ENCODE measurements at regions not wholly inside any gene's neighbourhood (a gene's known extent, or its start where the extent isn't known, plus 50 kb on each side); places are given as distances from the start of the nearest gene placed in this dataset.

GRCh38 chr10:59585046-59585700 is 124.5 kb downstream of the SLC16A9 start:
- no peaks in the 10 kb centered on the region for H3K36me3 ChIP-seq (ENCODE audit: control insufficient read depth in 2 of 3, insufficient read depth in 3 of 3, low read length in 3 of 3)
- no peak for DNase-seq
- no peak for ATAC-seq
- no peak overlapping the region for H3K4me3 ChIP-seq (ENCODE audit: low read length)
- H3K9me3 ChIP-seq (ENCODE audit: control insufficient read depth in 2 of 3, low read length in 3 of 3), result no peaks in the 10 kb centered on the region
- H3K27me3 Mint-ChIP-seq, result peaks cover 3 to 19% (median 5%) of the 10 kb centered on the region in 5 donors
- CTCF ChIA-PET, result interaction anchor here (1.2 kb wide), 1 partner anchor 38 kb away, joined by 3 read pairs; no protein-coding TSS in a partner anchor
- H3K27ac ChIP-seq (ENCODE audit: low read depth, low read length), result no peak overlapping the region
- no peaks in the 10 kb centered on the region for H3K4me1 ChIP-seq (ENCODE audit: control insufficient read depth in 2 of 2, insufficient read depth in 2 of 2, low read length in 2 of 2)
- intact Hi-C loops (cut with micrococcal nuclease), result no loop called here
- H3K4me1 Mint-ChIP-seq, result no peaks in the 10 kb centered on the region
- H3K9me3 Mint-ChIP-seq, result peaks cover 0 to 4% (median 0%) of the 10 kb centered on the region in 11 donors
- H3K27me3 ChIP-seq (ENCODE audit: control insufficient read depth in 2 of 2, insufficient read depth in 2 of 2, low read length in 2 of 2), result no peaks in the 10 kb centered on the region
- H3K27ac Mint-ChIP-seq, result no peak overlapping the region
- no peak overlapping the region for H3K4me3 Mint-ChIP-seq
- POLR2A ChIA-PET, result no interaction called here
- no peaks in the 10 kb centered on the region for H3K36me3 Mint-ChIP-seq

GRCh38 chr10:59582780-59583179 is 126.9 kb downstream of the SLC16A9 start:
- Histone ChIP-seq H3K9me3 (ENCODE audit: control insufficient read depth in 2 of 3, low read length in 3 of 3) (no peaks in the 10 kb centered on the region), H3K4me3 (ENCODE audit: low read length) (no peak overlapping the region), H3K4me1 (ENCODE audit: control insufficient read depth in 2 of 2, insufficient read depth in 2 of 2, low read length in 2 of 2) (no peaks in the 10 kb centered on the region), H3K36me3 (ENCODE audit: control insufficient read depth in 2 of 3, insufficient read depth in 3 of 3, low read length in 3 of 3) (no peaks in the 10 kb centered on the region), H3K27ac (ENCODE audit: low read depth, low read length) (no peak overlapping the region), H3K27me3 (ENCODE audit: control insufficient read depth in 2 of 2, insufficient read depth in 2 of 2, low read length in 2 of 2) (no peaks in the 10 kb centered on the region)
- Mint-ChIP-seq H3K27me3 (peaks cover 3 to 23% (median 8%) of the 10 kb centered on the region in 5 donors), H3K36me3 (no peaks in the 10 kb centered on the region), H3K27ac (no peak overlapping the region), H3K4me3 (no peak overlapping the region), H3K4me1 (no peaks in the 10 kb centered on the region), H3K9me3 (peaks cover 0 to 2% (median 0%) of the 10 kb centered on the region in 11 donors)
- CTCF ChIA-PET, result no interaction called here
- DNase-seq (no peak), ATAC-seq (no peak)
- POLR2A ChIA-PET, result no interaction called here
- intact Hi-C loops (cut with micrococcal nuclease), result no loop called here

DNA sequence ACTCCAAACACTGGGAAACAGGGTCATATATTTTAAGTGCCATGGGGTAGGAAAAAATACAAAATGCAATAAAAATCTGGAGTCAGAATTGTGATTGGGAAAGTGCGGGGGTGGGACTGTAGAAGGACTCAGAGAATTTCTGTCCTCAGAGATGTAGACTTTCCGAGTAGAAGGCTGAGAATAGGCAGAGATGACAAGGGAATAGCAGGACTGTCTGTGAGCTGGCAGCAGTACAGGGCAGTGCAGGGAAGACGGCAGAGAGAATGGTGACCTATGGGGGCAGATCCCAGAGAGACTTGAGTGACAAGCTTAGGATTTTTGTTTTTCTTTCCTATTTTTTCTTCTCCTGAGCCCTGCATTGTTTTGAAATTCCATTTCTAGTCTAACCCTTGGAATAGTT is 127.6 kb downstream of the SLC16A9 start:
- CTCF ChIA-PET, result no interaction called here
- Mint-ChIP-seq H3K27me3 (peaks cover 3 to 23% (median 9%) of the 10 kb centered on the region in 5 donors), H3K9me3 (peaks cover 0 to 1% (median 0%) of the 10 kb centered on the region in 11 donors), H3K27ac (no peak overlapping the region), H3K4me1 (peaks cover 0 to 2% (median 0%) of the 10 kb centered on the region in 7 donors), H3K36me3 (no peaks in the 10 kb centered on the region), H3K4me3 (no peak overlapping the region)
- DNase-seq (no peak), ATAC-seq (no peak)
- Histone ChIP-seq H3K27ac (ENCODE audit: low read depth, low read length) (no peak overlapping the region), H3K4me1 (ENCODE audit: control insufficient read depth in 2 of 2, insufficient read depth in 2 of 2, low read length in 2 of 2) (no peaks in the 10 kb centered on the region), H3K27me3 (ENCODE audit: control insufficient read depth in 2 of 2, insufficient read depth in 2 of 2, low read length in 2 of 2) (no peaks in the 10 kb centered on the region), H3K4me3 (ENCODE audit: low read length) (no peak overlapping the region), H3K36me3 (ENCODE audit: control insufficient read depth in 2 of 3, insufficient read depth in 3 of 3, low read length in 3 of 3) (no peaks in the 10 kb centered on the region), H3K9me3 (ENCODE audit: control insufficient read depth in 2 of 3, low read length in 3 of 3) (no peaks in the 10 kb centered on the region)
- POLR2A ChIA-PET, result no interaction called here
- intact Hi-C loops (cut with micrococcal nuclease), result no loop called here

GRCh38 chr10:59580026-59580863 is 129.4 kb downstream of the SLC16A9 start:
- intact Hi-C loops (cut with micrococcal nuclease), result no loop called here
- ChIA-PET CTCF (no interaction called here), POLR2A (no interaction called here)
- H3K36me3 Mint-ChIP-seq, result no peaks in the 10 kb centered on the region
- ATAC-seq (no peak), DNase-seq (no peak)
- Histone ChIP-seq H3K4me3 (ENCODE audit: low read length) (no peak overlapping the region), H3K27me3 (ENCODE audit: control insufficient read depth in 2 of 2, insufficient read depth in 2 of 2, low read length in 2 of 2) (no peaks in the 10 kb centered on the region), H3K27ac (ENCODE audit: low read depth, low read length) (no peak overlapping the region), H3K4me1 (ENCODE audit: control insufficient read depth in 2 of 2, insufficient read depth in 2 of 2, low read length in 2 of 2) (no peaks in the 10 kb centered on the region), H3K9me3 (ENCODE audit: control insufficient read depth in 2 of 3, low read length in 3 of 3) (no peaks in the 10 kb centered on the region), H3K36me3 (ENCODE audit: control insufficient read depth in 2 of 3, insufficient read depth in 3 of 3, low read length in 3 of 3) (no peaks in the 10 kb centered on the region)
- H3K27me3 Mint-ChIP-seq, result peaks cover 0 to 23% (median 12%) of the 10 kb centered on the region in 5 donors
- H3K4me3 Mint-ChIP-seq, result no peak overlapping the region
- H3K9me3 Mint-ChIP-seq, result peaks cover 0 to 1% (median 0%) of the 10 kb centered on the region in 11 donors
- H3K4me1 Mint-ChIP-seq, result peaks cover 0 to 2% (median 0%) of the 10 kb centered on the region in 7 donors
- no peak overlapping the region for H3K27ac Mint-ChIP-seq

GRCh38 chr10:59578741-59579140 is 130.9 kb downstream of the SLC16A9 start:
- Histone ChIP-seq H3K4me3 (ENCODE audit: low read length) (no peak overlapping the region), H3K4me1 (ENCODE audit: control insufficient read depth in 2 of 2, insufficient read depth in 2 of 2, low read length in 2 of 2) (no peaks in the 10 kb centered on the region), H3K36me3 (ENCODE audit: control insufficient read depth in 2 of 3, insufficient read depth in 3 of 3, low read length in 3 of 3) (no peaks in the 10 kb centered on the region), H3K27ac (ENCODE audit: low read depth, low read length) (no peak overlapping the region), H3K9me3 (ENCODE audit: control insufficient read depth in 2 of 3, low read length in 3 of 3) (no peaks in the 10 kb centered on the region), H3K27me3 (ENCODE audit: control insufficient read depth in 2 of 2, insufficient read depth in 2 of 2, low read length in 2 of 2) (no peaks in the 10 kb centered on the region)
- H3K4me1 Mint-ChIP-seq, result peaks cover 0 to 2% (median 0%) of the 10 kb centered on the region in 7 donors
- ChIA-PET POLR2A (no interaction called here), CTCF (interaction anchor here (0.9 kb wide), 1 partner anchor 13 kb away, joined by 3 read pairs; no protein-coding TSS in a partner anchor)
- intact Hi-C loops (cut with micrococcal nuclease), result no loop called here
- no peak for ATAC-seq
- DNase-seq, result no peak
- H3K27me3 Mint-ChIP-seq, result peaks cover under 1 to 22% (median 12%) of the 10 kb centered on the region in 5 donors
- H3K9me3 Mint-ChIP-seq, result peaks cover 0 to 1% (median 0%) of the 10 kb centered on the region in 11 donors
- H3K36me3 Mint-ChIP-seq, result no peaks in the 10 kb centered on the region
- no peak overlapping the region for H3K27ac Mint-ChIP-seq
- no peak overlapping the region for H3K4me3 Mint-ChIP-seq

- peaks cover 0 to 1% (median 0%) of the 10 kb centered on the region in 11 donors for H3K9me3 Mint-ChIP-seq
- no peaks in the 10 kb centered on the region for H3K9me3 ChIP-seq (ENCODE audit: control insufficient read depth in 2 of 3, low read length in 3 of 3)
- ATAC-seq (no peak), DNase-seq (no peak)
- H3K36me3 Mint-ChIP-seq, result no peaks in the 10 kb centered on the region
- intact Hi-C loops (cut with micrococcal nuclease), result no loop called here
- no peak overlapping the region for H3K27ac ChIP-seq (ENCODE audit: low read depth, low read length)
- no peaks in the 10 kb centered on the region for H3K36me3 ChIP-seq (ENCODE audit: control insufficient read depth in 2 of 3, insufficient read depth in 3 of 3, low read length in 3 of 3)
- no peak overlapping the region for H3K27ac Mint-ChIP-seq
- peaks cover 5 to 15% (median 12%) of the 10 kb centered on the region in 5 donors for H3K27me3 Mint-ChIP-seq
- H3K27me3 ChIP-seq (ENCODE audit: control insufficient read depth in 2 of 2, insufficient read depth in 2 of 2, low read length in 2 of 2), result no peaks in the 10 kb centered on the region
- POLR2A ChIA-PET, result no interaction called here
- peaks cover 0 to 2% (median 0%) of the 10 kb centered on the region in 7 donors for H3K4me1 Mint-ChIP-seq
- no peaks in the 10 kb centered on the region for H3K4me1 ChIP-seq (ENCODE audit: control insufficient read depth in 2 of 2, insufficient read depth in 2 of 2, low read length in 2 of 2)
- H3K4me3 Mint-ChIP-seq, result no peak overlapping the region
- no peak overlapping the region for H3K4me3 ChIP-seq (ENCODE audit: low read length)
- CTCF ChIA-PET, result no interaction called here
Observed at GRCh38 chr10:59577984-59578383, 131.7 kb downstream of the SLC16A9 start.

Data from naive thymus-derived CD4-positive, alpha-beta T cell (primary cell).